Thyroid gland (tissue), 4 donors: ENCODE measurements at regions not wholly inside any gene's neighbourhood (a gene's known extent, or its start where the extent isn't known, plus 50 kb on each side); places are given as distances from the start of the nearest gene placed in this dataset.

Experiments used
- DNase-seq, 2 donors: peaks; one replicate each; pipeline ENCODE4 v3.0.0-alpha.2; 2019
- H3K27ac ChIP-seq, 3 donors: fragments of 200-600 bp; sonication (generic); 1 replicate in 2 of 3; 2 replicates in 1 of 3; pipeline ENCODE4 v1.5.1; 2016 to 2019; ENCODE audit warnings: mild to moderate bottlenecking in 1 of 3, moderate library complexity in 1 of 3
- H3K27me3 ChIP-seq: fragments of 200-600 bp; sonication (generic); one replicate; pipeline ENCODE4 v1.5.1; 2019
- H3K36me3 ChIP-seq, 2 donors: fragments of 200-600 bp; sonication (generic); one replicate each; pipeline ENCODE4 v1.5.1; 2016 to 2019
- H3K4me1 ChIP-seq, 2 donors: fragments of 200-600 bp; sonication (generic); one replicate each; pipeline ENCODE4 v1.5.1; 2017 to 2019
- H3K4me3 ChIP-seq, 3 donors: fragments of 200-600 bp; sonication (generic); replicated peaks in 1 of 3; 1 replicate in 2 of 3; 2 replicates in 1 of 3; pipeline ENCODE4 v1.5.1; 2016; ENCODE audit warnings: mild to moderate bottlenecking in 1 of 3
- H3K9me3 ChIP-seq: fragments of 200-600 bp; sonication (generic); one replicate; pipeline ENCODE4 v1.5.1; 2017
- CTCF ChIP-seq, 6 experiments: fragments of 200-600 bp in 3 of 6; fragments of 450-650 bp in 3 of 6; sonication (generic) in 3 of 6; IDR thresholded peaks; one replicate each; pipeline ENCODE4 v1.5.1; 2016 to 2019; ENCODE audit warnings: antibody characterized with exemption in 6 of 6, mild to moderate bottlenecking in 2 of 6, inconsistent platforms in 1 of 6, moderate library complexity in 1 of 6
- POLR2A ChIP-seq, 2 donors: fragments of 450-650 bp; IDR thresholded peaks; one replicate each; pipeline ENCODE4 v1.6.1; 2017; ENCODE audit warnings: antibody characterized with exemption in 2 of 2, mild to moderate bottlenecking in 2 of 2, moderate library complexity in 1 of 2
- WGBS, 2 donors: methylation state at CpG; one replicate each; pipeline ENCODE4 v1.1.5; 2017; 5-methylcytosine and 5-hydroxymethylcytosine counted together
- intact Hi-C: fragments of 100-400 bp; cut with DNase I; formaldehyde crosslinking; loops from one replicate; pipeline ENCODE4 v1.15.1; 2023

GRCh38 chr6:84514089-84514971 is 250.1 kb downstream of the TBX18 start:
- Histone ChIP-seq H3K4me3 (no peak overlapping the region), H3K27ac (no peak overlapping the region)
- WGBS, 2 donors, result 84 to 88% methylated on average over 5 of the region's 5 CpGs

GRCh38 chr6:84512391-84512790 is 252.0 kb downstream of the TBX18 start:
- no peak overlapping the region for H3K4me3 ChIP-seq
- intact Hi-C loops, result no loop called here

More at GRCh38 chr6:84514089-84514971, 250.1 kb downstream of the TBX18 start:
- Histone ChIP-seq H3K9me3 (no peaks in the 10 kb centered on the region), H3K27me3 (no peaks in the 10 kb centered on the region), H3K36me3 (no peaks in the 10 kb centered on the region), H3K4me1 (no peaks in the 10 kb centered on the region)
- intact Hi-C loops, result no loop called here
- DNase-seq, result no peak
- TF ChIP-seq POLR2A (IDR thresholded peaks at IDR 0.05) (no peak), CTCF (IDR thresholded peaks at IDR 0.05) (no peak)

GRCh38 chr6:84511929-84512328 is 252.5 kb downstream of the TBX18 start:
- H3K4me1 ChIP-seq, result no peaks in the 10 kb centered on the region
- no peak overlapping the region for H3K4me3 ChIP-seq
- 58 to 89% methylated on average over 3 of the region's 3 CpGs for WGBS, 2 donors
- H3K27me3 ChIP-seq, result no peaks in the 10 kb centered on the region
- TF ChIP-seq POLR2A (IDR thresholded peaks at IDR 0.05) (no peak), CTCF (IDR thresholded peaks at IDR 0.05) (no peak)
- intact Hi-C loops, result no loop called here
- no peaks in the 10 kb centered on the region for H3K9me3 ChIP-seq
- DNase-seq, result no peak
- no peak overlapping the region for H3K27ac ChIP-seq
- H3K36me3 ChIP-seq, result no peaks in the 10 kb centered on the region

More at GRCh38 chr6:84512391-84512790, 252.0 kb downstream of the TBX18 start:
- Histone ChIP-seq H3K36me3 (no peaks in the 10 kb centered on the region), H3K4me1 (no peaks in the 10 kb centered on the region), H3K9me3 (no peaks in the 10 kb centered on the region), H3K27ac (no peak overlapping the region), H3K27me3 (no peaks in the 10 kb centered on the region)
- DNase-seq, result no peak
- TF ChIP-seq POLR2A (IDR thresholded peaks at IDR 0.05) (no peak), CTCF (IDR thresholded peaks at IDR 0.05) (no peak)
- WGBS, 2 donors, result 83 to 85% methylated on average over 2 of the region's 2 CpGs

GRCh38 chr6:84508981-84509380 is 255.4 kb downstream of the TBX18 start:
- no peaks in the 10 kb centered on the region for H3K4me1 ChIP-seq
- no peaks in the 10 kb centered on the region for H3K9me3 ChIP-seq
- intact Hi-C loops, result no loop called here
- H3K27me3 ChIP-seq, result no peaks in the 10 kb centered on the region
- TF ChIP-seq CTCF (IDR thresholded peaks at IDR 0.05) (no peak), POLR2A (IDR thresholded peaks at IDR 0.05) (no peak)
- H3K27ac ChIP-seq, result no peak overlapping the region
- DNase-seq, result no peak
- no peak overlapping the region for H3K4me3 ChIP-seq
- no peaks in the 10 kb centered on the region for H3K36me3 ChIP-seq

GRCh38 chr6:84508334-84508733 is 256.1 kb downstream of the TBX18 start:
- Histone ChIP-seq H3K27ac (no peak overlapping the region), H3K36me3 (no peaks in the 10 kb centered on the region), H3K4me1 (no peaks in the 10 kb centered on the region), H3K9me3 (no peaks in the 10 kb centered on the region), H3K27me3 (no peaks in the 10 kb centered on the region), H3K4me3 (no peak overlapping the region)
- DNase-seq, result no peak
- TF ChIP-seq CTCF (IDR thresholded peaks at IDR 0.05) (no peak), POLR2A (IDR thresholded peaks at IDR 0.05) (no peak)
- intact Hi-C loops, result no loop called here
